ENCODE measurements at regions not wholly inside any gene's neighbourhood (a gene's known extent, or its start where the extent isn't known, plus 50 kb on each side); places are given as distances from the start of the nearest gene placed in this dataset.

DNA sequence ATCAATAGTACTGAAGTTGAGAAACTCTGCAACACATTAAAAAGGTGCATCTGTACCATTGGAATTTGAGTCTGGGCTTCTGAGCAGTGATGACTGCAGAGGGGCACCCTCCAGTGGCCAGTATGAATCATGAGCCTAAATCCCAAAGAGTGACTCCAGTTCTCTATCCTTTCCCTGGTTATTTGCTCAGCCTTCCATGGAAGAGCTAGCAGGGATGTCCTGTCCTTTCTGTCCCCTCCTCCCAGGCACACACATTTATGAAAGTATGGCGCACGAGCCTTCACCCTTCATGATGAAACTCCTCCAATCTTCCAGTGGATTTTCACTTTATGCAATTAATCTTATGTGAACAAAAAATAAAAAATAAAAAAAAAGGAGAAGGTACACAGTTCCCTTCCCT, 81.0 kb downstream of the ESM1 start:
- DNase-seq, result no peak
- no peaks in the 10 kb centered on the region for H3K27me3 ChIP-seq (ENCODE audit: control insufficient read depth, insufficient read depth, low read length)
- no peak overlapping the region for H3K4me3 ChIP-seq (ENCODE audit: low read length)
- no peaks in the 10 kb centered on the region for H3K9me3 ChIP-seq (replicated peaks; ENCODE audit: control insufficient read depth, low read depth, low read length)
- no peak overlapping the region for H3K27ac ChIP-seq (ENCODE audit: low read length)
- no peaks in the 10 kb centered on the region for H3K36me3 ChIP-seq (ENCODE audit: control insufficient read depth, insufficient read depth, low read length)
- H3K4me1 ChIP-seq (ENCODE audit: control insufficient read depth, insufficient read depth, low read length), result peaks cover 28% of the 10 kb centered on the region
- WGBS (ENCODE audit: insufficient coverage), result no CpG with 5 or more reads among the region's 2 CpGs

DNA sequence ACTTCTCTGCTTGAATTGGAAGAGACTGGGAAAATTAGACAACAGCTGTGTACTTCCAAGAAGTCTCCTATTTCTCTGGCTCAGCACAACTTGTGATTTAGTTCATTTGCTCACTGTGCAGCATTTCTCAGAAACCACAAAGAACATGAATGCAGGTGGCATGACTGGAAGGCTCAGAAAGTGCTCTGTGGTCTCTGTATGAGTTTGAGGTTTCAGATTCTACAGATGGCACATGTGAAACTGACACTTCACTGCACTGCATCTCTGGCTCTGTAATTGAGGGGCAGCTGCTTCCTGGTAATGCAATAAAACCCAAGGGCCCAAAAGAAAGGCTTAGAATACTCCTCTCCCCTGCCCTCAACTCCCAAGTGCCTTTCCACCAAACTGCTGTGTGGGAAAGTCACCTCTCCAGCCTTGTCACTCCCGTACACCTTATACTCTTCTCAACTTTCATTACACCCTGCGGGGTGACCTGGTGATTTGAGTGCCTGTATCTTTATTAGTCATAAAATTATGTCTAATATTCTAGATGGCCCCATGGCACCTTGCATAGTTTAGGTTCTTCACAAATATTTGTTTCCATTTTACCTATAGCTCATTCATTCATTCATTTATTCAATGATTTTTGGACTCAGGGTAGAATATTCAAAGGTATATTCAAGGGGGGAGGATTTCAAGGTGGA, 82.5 kb downstream of the ESM1 start:
- WGBS (ENCODE audit: insufficient coverage), result no CpG with 5 or more reads among the region's 2 CpGs
- no peak overlapping the region for H3K4me3 ChIP-seq (ENCODE audit: low read length)
- peaks cover 28% of the 10 kb centered on the region for H3K4me1 ChIP-seq (ENCODE audit: control insufficient read depth, insufficient read depth, low read length)
- DNase-seq, result peak; percentile 81
- no peaks in the 10 kb centered on the region for H3K27me3 ChIP-seq (ENCODE audit: control insufficient read depth, insufficient read depth, low read length)
- H3K36me3 ChIP-seq (ENCODE audit: control insufficient read depth, insufficient read depth, low read length), result no peaks in the 10 kb centered on the region
- peak overlapping the region; percentile 67 for H3K27ac ChIP-seq (ENCODE audit: low read length)
- H3K9me3 ChIP-seq (replicated peaks; ENCODE audit: control insufficient read depth, low read depth, low read length), result no peaks in the 10 kb centered on the region

DNA sequence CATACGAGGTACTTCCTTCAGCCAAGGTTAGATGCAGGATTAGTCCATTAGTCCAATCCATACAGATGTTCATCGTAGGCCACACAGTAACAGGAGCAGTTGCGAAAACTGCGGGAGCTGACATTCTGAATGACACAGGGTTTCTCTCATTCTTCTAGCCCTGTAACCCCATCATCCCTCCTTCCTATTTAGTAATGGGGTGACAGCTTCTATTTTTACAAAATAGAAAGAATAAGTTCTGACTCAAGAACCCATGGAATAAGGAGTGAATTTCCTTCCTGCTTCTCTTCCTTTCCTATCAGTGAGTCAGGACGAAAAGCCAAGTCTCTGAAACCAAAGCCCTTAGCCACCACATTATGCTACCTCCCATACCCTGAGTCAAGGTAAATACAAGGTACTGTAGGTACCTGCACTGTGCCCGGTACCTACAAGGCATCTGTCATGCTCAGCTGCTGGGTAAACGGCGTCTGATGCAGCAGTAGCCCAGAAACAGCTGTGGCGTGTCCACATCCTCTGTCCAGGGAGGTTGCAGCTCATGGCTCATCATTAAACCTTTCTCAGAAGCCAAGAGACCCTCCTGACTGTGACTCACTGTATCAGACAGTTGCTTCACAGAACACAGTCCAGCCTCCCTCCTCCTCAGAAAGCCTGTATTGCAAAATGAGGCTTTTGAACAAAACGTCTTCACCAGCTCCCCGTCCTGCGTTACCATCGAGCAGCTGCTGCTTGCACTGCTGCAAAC, 84.2 kb downstream of the ESM1 start:
- no peak overlapping the region for H3K4me3 ChIP-seq (ENCODE audit: low read length)
- peak; percentile 27 for DNase-seq
- H3K4me1 ChIP-seq (ENCODE audit: control insufficient read depth, insufficient read depth, low read length), result peaks cover 28% of the 10 kb centered on the region
- no peaks in the 10 kb centered on the region for H3K27me3 ChIP-seq (ENCODE audit: control insufficient read depth, insufficient read depth, low read length)
- no peaks in the 10 kb centered on the region for H3K9me3 ChIP-seq (replicated peaks; ENCODE audit: control insufficient read depth, low read depth, low read length)
- H3K36me3 ChIP-seq (ENCODE audit: control insufficient read depth, insufficient read depth, low read length), result no peaks in the 10 kb centered on the region
- 62% methylated on average over 8 of the region's 13 CpGs for WGBS (ENCODE audit: insufficient coverage)
- H3K27ac ChIP-seq (ENCODE audit: low read length), result no peak overlapping the region

DNA sequence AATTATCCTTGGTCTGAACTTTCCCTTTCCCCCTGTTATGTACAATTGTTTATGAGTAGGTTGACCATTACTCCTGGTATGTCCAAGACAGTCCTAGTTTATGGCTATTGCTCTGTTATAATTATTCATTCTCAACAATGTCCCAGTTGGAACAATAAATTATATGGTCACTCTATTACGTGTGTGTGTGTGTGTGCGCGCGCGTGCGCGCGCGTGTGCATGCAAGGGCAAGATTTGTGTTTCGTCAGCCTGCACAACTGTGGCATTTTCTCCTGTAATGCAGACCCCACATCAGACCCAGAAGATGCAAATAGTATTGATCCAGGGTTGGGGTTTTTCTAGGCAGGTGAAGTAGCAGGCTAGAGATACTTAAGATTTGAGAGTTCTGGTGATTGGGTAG, 88.4 kb downstream of the ESM1 start:
- H3K27ac ChIP-seq (ENCODE audit: low read length), result no peak overlapping the region
- no peaks in the 10 kb centered on the region for H3K36me3 ChIP-seq (ENCODE audit: control insufficient read depth, insufficient read depth, low read length)
- H3K4me3 ChIP-seq (ENCODE audit: low read length), result no peak overlapping the region
- no peak for DNase-seq
- no peaks in the 10 kb centered on the region for H3K27me3 ChIP-seq (ENCODE audit: control insufficient read depth, insufficient read depth, low read length)
- peaks cover 14% of the 10 kb centered on the region for H3K4me1 ChIP-seq (ENCODE audit: control insufficient read depth, insufficient read depth, low read length)
- WGBS (ENCODE audit: insufficient coverage), result no CpG with 5 or more reads among the region's 10 CpGs
- no peaks in the 10 kb centered on the region for H3K9me3 ChIP-seq (replicated peaks; ENCODE audit: control insufficient read depth, low read depth, low read length)

GRCh38 chr5:54895816-54896341, 89.5 kb downstream of the ESM1 start:
- Histone ChIP-seq H3K4me3 (ENCODE audit: low read length) (no peak overlapping the region), H3K9me3 (replicated peaks; ENCODE audit: control insufficient read depth, low read depth, low read length) (no peaks in the 10 kb centered on the region), H3K27me3 (ENCODE audit: control insufficient read depth, insufficient read depth, low read length) (no peaks in the 10 kb centered on the region), H3K36me3 (ENCODE audit: control insufficient read depth, insufficient read depth, low read length) (no peaks in the 10 kb centered on the region), H3K4me1 (ENCODE audit: control insufficient read depth, insufficient read depth, low read length) (peaks cover 3% of the 10 kb centered on the region), H3K27ac (ENCODE audit: low read length) (no peak overlapping the region)
- 50% methylated on average over 2 of the region's 6 CpGs for WGBS (ENCODE audit: insufficient coverage)
- peak; percentile 76 for DNase-seq

DNA sequence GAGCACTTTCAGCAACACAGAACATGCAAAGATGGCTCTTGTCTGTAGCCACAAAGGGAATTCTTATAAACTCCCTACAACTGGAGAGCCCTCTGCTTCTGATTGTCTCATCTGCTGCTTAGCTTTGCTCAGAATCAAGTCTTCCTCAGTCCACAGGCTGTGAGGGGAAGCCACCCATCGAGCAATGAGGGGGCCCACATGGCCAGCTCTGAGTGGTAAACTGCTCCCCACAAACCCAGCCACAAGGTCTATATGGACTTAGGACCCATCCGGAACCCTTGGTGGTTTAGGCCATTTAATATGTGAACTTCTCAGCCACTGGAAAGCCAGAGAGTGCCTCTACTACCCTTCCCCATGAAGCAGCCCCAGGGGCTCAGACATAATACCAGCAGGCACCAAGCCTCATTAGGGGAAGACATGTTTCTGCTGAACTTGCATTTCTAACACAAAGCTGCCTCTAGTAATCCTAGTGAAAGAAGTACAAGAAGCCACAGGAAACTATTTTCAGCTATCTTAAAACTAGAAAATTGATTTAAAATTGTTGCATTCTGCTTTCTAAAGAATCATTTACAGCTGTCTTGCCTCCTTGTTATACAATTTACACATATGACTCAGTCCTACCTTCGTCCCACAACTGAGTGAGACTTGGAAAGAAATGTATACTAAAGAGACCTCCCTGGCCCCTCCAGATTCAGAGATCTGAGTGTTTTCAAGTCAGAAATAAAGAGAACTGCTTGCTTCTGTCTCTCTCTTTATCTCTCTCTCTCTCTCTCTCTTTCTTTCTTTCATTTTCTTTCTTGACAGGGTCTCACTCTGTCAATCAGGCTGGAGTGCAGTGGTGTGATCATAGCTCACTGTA, 90.2 kb downstream of the ESM1 start:
- no peaks in the 10 kb centered on the region for H3K27me3 ChIP-seq (ENCODE audit: control insufficient read depth, insufficient read depth, low read length)
- no peak overlapping the region for H3K27ac ChIP-seq (ENCODE audit: low read length)
- H3K9me3 ChIP-seq (replicated peaks; ENCODE audit: control insufficient read depth, low read depth, low read length), result no peaks in the 10 kb centered on the region
- no peak overlapping the region for H3K4me3 ChIP-seq (ENCODE audit: low read length)
- WGBS (ENCODE audit: insufficient coverage), result no CpG with 5 or more reads among the region's 3 CpGs
- no peak for DNase-seq
- peaks cover under 1% of the 10 kb centered on the region for H3K4me1 ChIP-seq (ENCODE audit: control insufficient read depth, insufficient read depth, low read length)
- no peaks in the 10 kb centered on the region for H3K36me3 ChIP-seq (ENCODE audit: control insufficient read depth, insufficient read depth, low read length)

GRCh38 chr5:54889826-54890225, 95.6 kb downstream of the ESM1 start:
- WGBS (ENCODE audit: insufficient coverage), result 50% methylated on average over 1 of the region's 1 CpG
- Histone ChIP-seq H3K27ac (ENCODE audit: low read length) (no peak overlapping the region), H3K4me3 (ENCODE audit: low read length) (no peak overlapping the region), H3K36me3 (ENCODE audit: control insufficient read depth, insufficient read depth, low read length) (no peaks in the 10 kb centered on the region), H3K9me3 (replicated peaks; ENCODE audit: control insufficient read depth, low read depth, low read length) (no peaks in the 10 kb centered on the region), H3K4me1 (ENCODE audit: control insufficient read depth, insufficient read depth, low read length) (peaks cover 4% of the 10 kb centered on the region), H3K27me3 (ENCODE audit: control insufficient read depth, insufficient read depth, low read length) (peaks cover 8% of the 10 kb centered on the region)
- no peak for DNase-seq

- no peak overlapping the region for H3K27ac ChIP-seq (ENCODE audit: low read length)
- H3K36me3 ChIP-seq (ENCODE audit: control insufficient read depth, insufficient read depth, low read length), result no peaks in the 10 kb centered on the region
- no peak overlapping the region for H3K4me3 ChIP-seq (ENCODE audit: low read length)
- peaks cover 18% of the 10 kb centered on the region for H3K27me3 ChIP-seq (ENCODE audit: control insufficient read depth, insufficient read depth, low read length)
- peaks cover 14% of the 10 kb centered on the region for H3K4me1 ChIP-seq (ENCODE audit: control insufficient read depth, insufficient read depth, low read length)
- no peaks in the 10 kb centered on the region for H3K9me3 ChIP-seq (replicated peaks; ENCODE audit: control insufficient read depth, low read depth, low read length)
- no peak for DNase-seq
- WGBS (ENCODE audit: insufficient coverage), result no CpG with 5 or more reads among the region's 1 CpG
Measured at GRCh38 chr5:54887663-54888062, 97.7 kb downstream of the ESM1 start.

DNA sequence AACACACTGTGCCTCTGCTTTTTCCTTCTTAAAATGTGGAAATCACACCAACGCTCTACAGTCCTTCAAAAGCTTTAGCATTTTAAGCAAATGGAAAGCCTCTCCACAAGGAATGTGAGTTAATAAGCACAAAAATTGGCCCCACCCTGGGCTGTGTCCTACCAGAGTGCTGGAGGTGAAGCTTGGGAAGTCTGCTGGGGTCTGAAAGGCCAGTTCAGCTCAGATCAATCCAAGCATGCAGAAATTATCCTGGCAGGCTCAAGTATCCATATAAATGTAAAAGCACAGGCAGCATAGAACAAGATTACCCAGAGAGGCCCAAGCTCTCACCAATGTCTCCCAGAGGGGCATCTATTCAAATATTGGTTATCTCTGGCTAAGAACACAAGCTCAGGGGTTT, 98.5 kb downstream of the ESM1 start:
- WGBS (ENCODE audit: insufficient coverage), result no CpG with 5 or more reads among the region's 1 CpG
- Histone ChIP-seq H3K27ac (ENCODE audit: low read length) (no peak overlapping the region), H3K36me3 (ENCODE audit: control insufficient read depth, insufficient read depth, low read length) (no peaks in the 10 kb centered on the region), H3K9me3 (replicated peaks; ENCODE audit: control insufficient read depth, low read depth, low read length) (no peaks in the 10 kb centered on the region), H3K27me3 (ENCODE audit: control insufficient read depth, insufficient read depth, low read length) (peaks cover 18% of the 10 kb centered on the region), H3K4me3 (ENCODE audit: low read length) (no peak overlapping the region), H3K4me1 (ENCODE audit: control insufficient read depth, insufficient read depth, low read length) (peaks cover 16% of the 10 kb centered on the region)
- no peak for DNase-seq

GRCh38 chr5:54885636-54886035, 99.8 kb downstream of the ESM1 start:
- Histone ChIP-seq H3K27me3 (ENCODE audit: control insufficient read depth, insufficient read depth, low read length) (peaks cover 18% of the 10 kb centered on the region), H3K4me1 (ENCODE audit: control insufficient read depth, insufficient read depth, low read length) (peaks cover 16% of the 10 kb centered on the region), H3K36me3 (ENCODE audit: control insufficient read depth, insufficient read depth, low read length) (no peaks in the 10 kb centered on the region), H3K9me3 (replicated peaks; ENCODE audit: control insufficient read depth, low read depth, low read length) (peaks cover 1% of the 10 kb centered on the region), H3K4me3 (ENCODE audit: low read length) (no peak overlapping the region), H3K27ac (ENCODE audit: low read length) (no peak overlapping the region)
- no peak for DNase-seq
- WGBS (ENCODE audit: insufficient coverage), result 67% methylated on average over 1 of the region's 3 CpGs

All from muscle of leg (tissue), 3 donors.